PC-3 (cell line): ENCODE measurements at regions not wholly inside any gene's neighbourhood (a gene's known extent, or its start where the extent isn't known, plus 50 kb on each side); places are given as distances from the start of the nearest gene placed in this dataset.

ENCODE experiments used
- ATAC-seq: fragments of 200-7000 bp; cut with Tn5 transposase; 2 replicates; pipeline ENCODE4 v1.9.1; 2020; ENCODE audit warnings: mild to moderate bottlenecking, moderate library complexity
- BruUV-seq: library from RNA; stranded (reverse); fragments of 400-500 nt; replicated peaks from 2 replicates; lab custom pipeline; 2021; lab: Mats Ljungman, UMichigan
- CTCF ChIA-PET: fragments of 300-600 bp; sonication (Branson Sonifier 250); formaldehyde crosslinking; loops from one replicate; lab custom pipeline; 2022; ENCODE audit warnings: antibody characterized with exemption; lab: Charles Lee
- POLR2A ChIA-PET: fragments of 300-600 bp; sonication (Branson Sonifier 250); formaldehyde crosslinking; loops from one replicate; lab custom pipeline; 2022; ENCODE audit warnings: antibody characterized with exemption; ENCODE audit not compliant: unreplicated experiment; lab: Charles Lee
- DNase-seq: peaks from one replicate; pipeline ENCODE4 v3.0.0-alpha.2; 2015
- H2AFZ ChIP-seq: fragments of 300-600 bp; sonication (generic); 2 replicates; pipeline ENCODE4 v1.6.0; 2016; ENCODE audit warnings: antibody characterized with exemption, low read length
- H3F3A ChIP-seq: fragments of 300-600 bp; sonication (generic); one replicate; pipeline ENCODE4 v1.6.0; 2017; ENCODE audit warnings: antibody characterized with exemption, low read length, control low read depth, mild to moderate bottlenecking; ENCODE audit not compliant: unreplicated experiment
- H3K27ac ChIP-seq: fragments of 300-600 bp; sonication (generic); 2 replicates; pipeline ENCODE4 v1.5.1; 2016; ENCODE audit warnings: mild to moderate bottlenecking, low read length
- H3K27me3 ChIP-seq: fragments of 300-600 bp; sonication (generic); 2 replicates; pipeline ENCODE4 v1.6.1; 2016; ENCODE audit warnings: low read length, mixed read lengths
- H3K36me3 ChIP-seq: fragments of 300-600 bp; sonication (generic); 2 replicates; pipeline ENCODE4 v1.6.1; 2016; ENCODE audit warnings: low read depth, mixed run types, low read length, mixed read lengths
- H3K4me1 ChIP-seq: fragments of 300-600 bp; sonication (generic); 2 replicates; pipeline ENCODE4 v1.5.1; 2016; ENCODE audit warnings: low read length; ENCODE audit not compliant: insufficient read depth
- H3K4me2 ChIP-seq: fragments of 300-600 bp; sonication (generic); 2 replicates; pipeline ENCODE4 v1.6.0; 2016; ENCODE audit warnings: low read length
- H3K4me3 ChIP-seq: fragments of 300-600 bp; sonication (generic); 2 replicates; pipeline ENCODE4 v1.5.1; 2016; ENCODE audit warnings: mild to moderate bottlenecking, low read length, mixed read lengths
- H3K79me2 ChIP-seq: fragments of 300-600 bp; sonication (generic); 2 replicates; pipeline ENCODE4 v1.6.1; 2017; ENCODE audit warnings: low read length, mixed read lengths
- H3K9ac ChIP-seq: fragments of 300-600 bp; sonication (generic); 2 replicates; pipeline ENCODE4 v1.6.0; 2016; ENCODE audit warnings: mild to moderate bottlenecking, low read length
- H3K9me2 ChIP-seq: fragments of 300-600 bp; sonication (generic); replicated peaks from 2 replicates; pipeline ENCODE4 v1.6.1; 2016; ENCODE audit warnings: mixed run types, low read length, mixed read lengths
- H3K9me3 ChIP-seq: fragments of 300-600 bp; sonication (generic); 2 replicates; pipeline ENCODE4 v1.6.1; 2016; ENCODE audit warnings: low read length, mixed read lengths
- H4K20me1 ChIP-seq: fragments of 300-600 bp; sonication (generic); 2 replicates; pipeline ENCODE4 v1.6.1; 2016; ENCODE audit warnings: low read length, mixed read lengths
- EZH2 ChIP-seq: fragments of 300-600 bp; sonication (generic); IDR thresholded peaks from one replicate; pipeline ENCODE4 v1.6.1; 2017; ENCODE audit warnings: antibody characterized with exemption, mild to moderate bottlenecking, low read length; ENCODE audit not compliant: unreplicated experiment
- EZH2phosphoT487 ChIP-seq: fragments of 300-600 bp; sonication (generic); IDR thresholded peaks from 2 replicates; pipeline ENCODE4 v1.6.1; 2018; ENCODE audit warnings: mild to moderate bottlenecking, antibody characterized with exemption, low read length, borderline replicate concordance
- intact Hi-C: fragments of 100-400 bp; cut with micrococcal nuclease; formaldehyde crosslinking; loops from 2 replicates; pipeline ENCODE4 v1.9.0; 2023
- TF ChIP-seq, protein P1 (sequence below): fragments of 300-600 bp; sonication (generic); conservative IDR thresholded peaks from 2 replicates; pipeline ENCODE4 v1.5.1; 2017; ENCODE audit warnings: antibody characterized with exemption, low read depth, mild to moderate bottlenecking, low read length

GRCh38 chr4:163269869-163270268 lies 62.5 kb downstream of the NPY1R start:
- ChIA-PET CTCF (no interaction called here), POLR2A (no interaction called here)
- Histone ChIP-seq H2AFZ (no peak overlapping the region), H3K9ac (no peak overlapping the region), H4K20me1 (no peaks in the 10 kb centered on the region), H3K4me3 (no peak overlapping the region), H3K27me3 (0 out of 2 replicates have a peak, but pooled peaks cover 4% of the 10 kb centered on the region), H3K27ac (no peak overlapping the region), H3K4me2 (no peak overlapping the region), H3K9me3 (no peaks in the 10 kb centered on the region), H3K9me2 (no peaks in the 10 kb centered on the region), H3F3A (no peaks in the 10 kb centered on the region), H3K4me1 (no peaks in the 10 kb centered on the region), H3K36me3 (no peaks in the 10 kb centered on the region), H3K79me2 (no peaks in the 10 kb centered on the region)
- DNase-seq (no peak), ATAC-seq (no peak)
- no peak for TF ChIP-seq EZH2phosphoT487
- TF ChIP-seq EZH2: no peak
- TF ChIP-seq, protein P1, sequence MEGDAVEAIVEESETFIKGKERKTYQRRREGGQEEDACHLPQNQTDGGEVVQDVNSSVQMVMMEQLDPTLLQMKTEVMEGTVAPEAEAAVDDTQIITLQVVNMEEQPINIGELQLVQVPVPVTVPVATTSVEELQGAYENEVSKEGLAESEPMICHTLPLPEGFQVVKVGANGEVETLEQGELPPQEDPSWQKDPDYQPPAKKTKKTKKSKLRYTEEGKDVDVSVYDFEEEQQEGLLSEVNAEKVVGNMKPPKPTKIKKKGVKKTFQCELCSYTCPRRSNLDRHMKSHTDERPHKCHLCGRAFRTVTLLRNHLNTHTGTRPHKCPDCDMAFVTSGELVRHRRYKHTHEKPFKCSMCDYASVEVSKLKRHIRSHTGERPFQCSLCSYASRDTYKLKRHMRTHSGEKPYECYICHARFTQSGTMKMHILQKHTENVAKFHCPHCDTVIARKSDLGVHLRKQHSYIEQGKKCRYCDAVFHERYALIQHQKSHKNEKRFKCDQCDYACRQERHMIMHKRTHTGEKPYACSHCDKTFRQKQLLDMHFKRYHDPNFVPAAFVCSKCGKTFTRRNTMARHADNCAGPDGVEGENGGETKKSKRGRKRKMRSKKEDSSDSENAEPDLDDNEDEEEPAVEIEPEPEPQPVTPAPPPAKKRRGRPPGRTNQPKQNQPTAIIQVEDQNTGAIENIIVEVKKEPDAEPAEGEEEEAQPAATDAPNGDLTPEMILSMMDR: no peak
- no TSS peak for BruUV-seq
- intact Hi-C loops: no loop called here

- BruUV-seq: no TSS peak
- no peaks in the 10 kb centered on the region for H4K20me1 ChIP-seq
- ATAC-seq: no peak
Measured at GRCh38 chr4:163269166-163269565, 63.2 kb downstream of the NPY1R start.

DNA sequence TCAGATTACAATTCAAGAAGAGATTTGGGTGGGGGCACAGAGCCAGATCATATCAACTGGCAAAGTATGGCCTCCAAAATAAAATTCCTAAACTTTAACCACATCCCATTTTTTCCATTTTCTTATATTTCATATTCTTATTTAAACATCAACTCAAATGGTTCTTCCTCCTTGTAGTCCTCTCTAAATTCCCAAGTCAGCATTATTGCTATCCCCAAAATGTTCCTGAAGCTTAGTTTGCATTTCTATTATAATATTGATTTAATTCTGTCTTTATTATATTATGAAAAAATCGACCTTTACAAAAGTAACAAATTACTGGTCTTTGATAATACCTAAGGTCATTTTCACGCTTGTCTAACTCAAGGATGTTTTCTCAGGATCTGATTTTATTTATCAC lies 67.5 kb downstream of the NPY1R start:
- ATAC-seq (no peak), DNase-seq (no peak)
- no peaks in the 10 kb centered on the region for H4K20me1 ChIP-seq
- H2AFZ ChIP-seq: no peak overlapping the region
- no peaks in the 10 kb centered on the region for H3K9me3 ChIP-seq
- POLR2A ChIA-PET: no interaction called here
- BruUV-seq: no TSS peak
- no peak overlapping the region for H3K9ac ChIP-seq
- no peaks in the 10 kb centered on the region for H3K79me2 ChIP-seq
- H3K27ac ChIP-seq: no peak overlapping the region
- H3F3A ChIP-seq: no peaks in the 10 kb centered on the region
- no peak overlapping the region for H3K4me2 ChIP-seq
- no peak overlapping the region for H3K4me3 ChIP-seq
- no peaks in the 10 kb centered on the region for H3K4me1 ChIP-seq
- TF ChIP-seq EZH2 (no peak), EZH2phosphoT487 (no peak)
- TF ChIP-seq, protein P1: no peak
- no peaks in the 10 kb centered on the region for H3K9me2 ChIP-seq
- no peaks in the 10 kb centered on the region for H3K36me3 ChIP-seq
- intact Hi-C loops: no loop called here
- CTCF ChIA-PET: no interaction called here
- H3K27me3 ChIP-seq: peaks cover 14% of the 10 kb centered on the region

More at GRCh38 chr4:163269166-163269565, 63.2 kb downstream of the NPY1R start:
- H3K4me1 ChIP-seq: no peaks in the 10 kb centered on the region
- 0 out of 2 replicates have a peak, but pooled peaks cover 4% of the 10 kb centered on the region for H3K27me3 ChIP-seq
- TF ChIP-seq EZH2: no peak
- TF ChIP-seq, protein P1: no peak
- no peak for TF ChIP-seq EZH2phosphoT487
- no peak overlapping the region for H3K4me2 ChIP-seq
- no peak overlapping the region for H3K9ac ChIP-seq
- no peaks in the 10 kb centered on the region for H3K9me2 ChIP-seq
- H2AFZ ChIP-seq: no peak overlapping the region
- intact Hi-C loops: no loop called here
- no peak for DNase-seq
- H3K36me3 ChIP-seq: no peaks in the 10 kb centered on the region
- ChIA-PET CTCF (no interaction called here), POLR2A (no interaction called here)
- H3K4me3 ChIP-seq: no peak overlapping the region
- H3F3A ChIP-seq: no peaks in the 10 kb centered on the region
- H3K27ac ChIP-seq: no peak overlapping the region
- H3K79me2 ChIP-seq: no peaks in the 10 kb centered on the region
- H3K9me3 ChIP-seq: no peaks in the 10 kb centered on the region
